GM18867 (cell line): ENCODE measurements at regions not wholly inside any gene's neighbourhood (a gene's known extent, or its start where the extent isn't known, plus 50 kb on each side); places are given as distances from the start of the nearest gene placed in this dataset.

Experiments
- ATAC-seq: cut with Tn5 transposase; IDR thresholded peaks from one replicate; pipeline ENCODE4 v1.9.1; 2021; ENCODE audit warnings: mild to moderate bottlenecking, moderate library complexity; ENCODE audit not compliant: unreplicated experiment

- ATAC-seq, result no peak
Measured at GRCh38 chr10:130545697-130546096, 409.5 kb downstream of the GLRX3 start.

- ATAC-seq, result no peak
Measured at GRCh38 chr10:130546841-130547240, 410.6 kb downstream of the GLRX3 start.

GRCh38 chr10:130547368-130547767, 411.2 kb downstream of the GLRX3 start:
- ATAC-seq, result no peak

- ATAC-seq, result no peak
Measured at GRCh38 chr10:130550952-130551674, 414.9 kb downstream of the GLRX3 start.

- ATAC-seq, result no peak
Measured at GRCh38 chr10:130551676-130552075, 415.5 kb downstream of the GLRX3 start.

GRCh38 chr10:130553826-130554225, 417.6 kb downstream of the GLRX3 start:
- ATAC-seq, result no peak

- ATAC-seq, result no peak
Measured at GRCh38 chr10:130554701-130555410, 418.7 kb downstream of the GLRX3 start.

- no peak for ATAC-seq
Measured at GRCh38 chr10:130555411-130555750, 419.2 kb downstream of the GLRX3 start.

- ATAC-seq, result no peak
Measured at GRCh38 chr10:130557181-130557845, 421.1 kb downstream of the GLRX3 start.

- no peak for ATAC-seq
Measured at GRCh38 chr10:130558746-130559546, 422.8 kb downstream of the GLRX3 start.

- no peak for ATAC-seq
Measured at GRCh38 chr10:130559547-130559880, 423.3 kb downstream of the GLRX3 start.

- no peak for ATAC-seq
Measured at GRCh38 chr10:130560116-130560515, 423.9 kb downstream of the GLRX3 start.

GRCh38 chr10:130560573-130560972, 424.4 kb downstream of the GLRX3 start:
- ATAC-seq, result no peak

GRCh38 chr10:130561681-130562080, 425.5 kb downstream of the GLRX3 start:
- no peak for ATAC-seq

- no peak for ATAC-seq
Measured at GRCh38 chr10:130567011-130567410, 430.8 kb downstream of the GLRX3 start.

- ATAC-seq, result no peak
Measured at GRCh38 chr10:130567436-130567835, 431.2 kb downstream of the GLRX3 start.

GRCh38 chr10:130568246-130568645, 432.1 kb downstream of the GLRX3 start:
- no peak for ATAC-seq

GRCh38 chr10:130570074-130570473, 433.9 kb downstream of the GLRX3 start:
- no peak for ATAC-seq

- ATAC-seq, result no peak
Measured at GRCh38 chr10:130571674-130572073, 435.5 kb downstream of the GLRX3 start.

GRCh38 chr10:130573446-130573845, 437.3 kb downstream of the GLRX3 start:
- ATAC-seq, result no peak

GRCh38 chr10:130575756-130576285, 439.6 kb downstream of the GLRX3 start:
- no peak for ATAC-seq
